GM23338 (cell line): ENCODE measurements at regions not wholly inside any gene's neighbourhood (a gene's known extent, or its start where the extent isn't known, plus 50 kb on each side); places are given as distances from the start of the nearest gene placed in this dataset.

Experiments used
- ATAC-seq: fragments of 200-7000 bp; cut with Tn5 transposase; 3 replicates; pipeline ENCODE4 v1.9.1; 2020
- DNase-seq: peaks from one replicate; pipeline ENCODE4 v3.0.0-alpha.2; 2015; ENCODE audit warnings: low spot score
- H2AFZ ChIP-seq: fragments of 200-600 bp; sonication (generic); 2 replicates; pipeline ENCODE4 v1.8.0; 2016; ENCODE audit warnings: antibody characterized with exemption, mild to moderate bottlenecking, moderate library complexity
- H3F3A ChIP-seq: fragments of 200-600 bp; sonication (generic); replicated peaks from 2 replicates; pipeline ENCODE4 v1.8.0; 2017; ENCODE audit warnings: antibody characterized with exemption, mixed run types, low read depth
- H3K27ac ChIP-seq: fragments of 200-600 bp; sonication (generic); 2 replicates; pipeline ENCODE4 v1.6.1; 2016; ENCODE audit warnings: low read depth
- H3K27me3 ChIP-seq: fragments of 200-600 bp; sonication (generic); 2 replicates; pipeline ENCODE4 v1.8.0; 2016; ENCODE audit warnings: mild to moderate bottlenecking, mixed run types, moderate library complexity; ENCODE audit not compliant: insufficient read depth
- H3K36me3 ChIP-seq: fragments of 200-600 bp; sonication (generic); 2 replicates; pipeline ENCODE4 v1.8.0; 2016; ENCODE audit warnings: mild to moderate bottlenecking; ENCODE audit not compliant: insufficient read depth
- H3K4me1 ChIP-seq: fragments of 200-600 bp; sonication (generic); 2 replicates; pipeline ENCODE4 v1.8.0; 2016; ENCODE audit warnings: mild to moderate bottlenecking, moderate library complexity; ENCODE audit not compliant: insufficient read depth
- H3K4me2 ChIP-seq: fragments of 200-600 bp; sonication (generic); 2 replicates; pipeline ENCODE4 v1.7.1; 2017; ENCODE audit warnings: mixed run types
- H3K4me3 ChIP-seq: fragments of 200-600 bp; sonication (generic); 2 replicates; pipeline ENCODE4 v1.6.1; 2016; ENCODE audit warnings: mixed run types
- H3K79me2 ChIP-seq: fragments of 200-600 bp; sonication (generic); replicated peaks from 2 replicates; pipeline ENCODE4 v1.8.0; 2017; ENCODE audit warnings: mild to moderate bottlenecking; ENCODE audit not compliant: insufficient read depth
- H3K9me2 ChIP-seq: fragments of 200-600 bp; sonication (generic); 2 replicates; pipeline ENCODE4 v1.8.0; 2017; ENCODE audit not compliant: insufficient read depth
- H4K20me1 ChIP-seq: fragments of 200-600 bp; sonication (generic); replicated peaks from 2 replicates; pipeline ENCODE4 v1.8.0; 2017; ENCODE audit warnings: mild to moderate bottlenecking; ENCODE audit not compliant: insufficient read depth
- H3K27ac Mint-ChIP-seq: 2 replicates; pipeline ENCODE4 v1.8.0; 2020; ENCODE audit warnings: inconsistent platforms, mild to moderate bottlenecking, moderate library complexity, mixed read lengths
- H3K27me3 Mint-ChIP-seq: 3 replicates; pipeline ENCODE4 v1.8.0; 2022; ENCODE audit warnings: low read depth, mild to moderate bottlenecking, moderate library complexity, mixed read lengths, inconsistent platforms; ENCODE audit not compliant: insufficient read depth, poor library complexity
- H3K36me3 Mint-ChIP-seq: 3 replicates; pipeline ENCODE4 v1.8.0; 2021; ENCODE audit warnings: low read depth, mild to moderate bottlenecking, inconsistent platforms, moderate library complexity, mixed read lengths
- H3K4me1 Mint-ChIP-seq: 3 replicates; pipeline ENCODE4 v1.8.0; 2020; ENCODE audit warnings: mild to moderate bottlenecking, inconsistent platforms, mixed read lengths
- H3K4me3 Mint-ChIP-seq: 3 replicates; pipeline ENCODE4 v1.8.0; 2021; ENCODE audit warnings: moderate library complexity, mild to moderate bottlenecking, inconsistent platforms, mixed read lengths
- H3K9me3 Mint-ChIP-seq: 3 replicates; pipeline ENCODE4 v1.8.0; 2020; ENCODE audit warnings: moderate library complexity, mild to moderate bottlenecking, inconsistent platforms, mixed read lengths
- CREB1 ChIP-seq: fragments of 250-450 bp; sonication (Bioruptor Pico); IDR thresholded peaks from 2 replicates; pipeline ENCODE4 v1.5.0; 2020; ENCODE audit warnings: low read depth, mild to moderate bottlenecking, moderate library complexity
- CTCF ChIP-seq, 2 experiments: fragments of 200-600 bp in 1 of 2; sonication (generic) in 1 of 2; conservative IDR thresholded peaks; 2 replicates each; pipeline versions ENCODE4 v1.5.1 to v1.6.1; 2016 to 2017; ENCODE audit warnings: antibody characterized with exemption in 2 of 2, low read depth in 2 of 2, mild to moderate bottlenecking in 2 of 2, moderate library complexity in 1 of 2
- ETS1 ChIP-seq: IDR thresholded peaks from 2 replicates; pipeline ENCODE4 v1.6.1; 2016; ENCODE audit warnings: antibody characterized with exemption
- JUNB ChIP-seq: IDR thresholded peaks from one replicate; pipeline ENCODE4 v1.6.1; 2016; ENCODE audit warnings: antibody characterized with exemption; ENCODE audit not compliant: unreplicated experiment
- POLR2AphosphoS5 ChIP-seq: IDR thresholded peaks from 2 replicates; pipeline ENCODE4 v1.6.1; 2016; ENCODE audit warnings: antibody characterized with exemption, low read depth
- STAT1 ChIP-seq: IDR thresholded peaks from one replicate; pipeline ENCODE4 v1.6.1; 2016; ENCODE audit warnings: antibody characterized with exemption; ENCODE audit not compliant: unreplicated experiment
- ZNF114 ChIP-seq: fragments of 250-450 bp; sonication (Bioruptor Pico); IDR thresholded peaks from 2 replicates; pipeline ENCODE4 v1.5.0; 2020; ENCODE audit warnings: mild to moderate bottlenecking, moderate library complexity
- ZNF331 ChIP-seq: fragments of 250-450 bp; sonication (Bioruptor Pico); IDR thresholded peaks from 2 replicates; pipeline ENCODE4 v1.5.0; 2020; ENCODE audit warnings: low read depth, mild to moderate bottlenecking, moderate library complexity
- ZNF462 ChIP-seq: fragments of 250-450 bp; sonication (Bioruptor Pico); IDR thresholded peaks from 2 replicates; pipeline ENCODE4 v1.5.0; 2020; ENCODE audit warnings: mild to moderate bottlenecking, moderate library complexity

GRCh38 chr20:53751620-53752318, 158.1 kb upstream of the ZNF217 start:
- no peak for ATAC-seq
- Histone ChIP-seq H3K27ac (peak overlapping the region; percentile 93), H3K27me3 (no peaks in the 10 kb centered on the region), H3K4me2 (peak overlapping the region; percentile 56), H3K4me1 (peaks cover 48% of the 10 kb centered on the region), H4K20me1 (no peaks in the 10 kb centered on the region), H3K36me3 (no peaks in the 10 kb centered on the region), H3K4me3 (no peak overlapping the region), H2AFZ (peak overlapping the region; percentile 67), H3K79me2 (no peaks in the 10 kb centered on the region), H3K9me2 (no peaks in the 10 kb centered on the region), H3F3A (0 out of 2 replicates have a peak, but pooled peaks cover 4% of the 10 kb centered on the region)
- no peak overlapping the region for H3K4me3 Mint-ChIP-seq
- H3K9me3 Mint-ChIP-seq, result no peaks in the 10 kb centered on the region
- peaks cover 62% of the 10 kb centered on the region for H3K4me1 Mint-ChIP-seq
- no peak for DNase-seq
- H3K27me3 Mint-ChIP-seq, result peaks cover 4% of the 10 kb centered on the region
- TF ChIP-seq STAT1, result no peak
- TF ChIP-seq JUNB, result no peak
- TF ChIP-seq POLR2AphosphoS5, result no peak
- TF ChIP-seq ZNF114 (CRISPR knock-in tag), result no peak
- TF ChIP-seq CTCF (conservative IDR thresholded peaks at IDR 0.05; ENCODE audit: low read depth in 2 of 2), result no peak
- no peak for TF ChIP-seq CREB1
- no peak for TF ChIP-seq ZNF331
- no peaks in the 10 kb centered on the region for H3K36me3 Mint-ChIP-seq
- peak overlapping the region; percentile 94 for H3K27ac Mint-ChIP-seq

- Mint-ChIP-seq H3K9me3 (no peaks in the 10 kb centered on the region), H3K27ac (peak overlapping the region; percentile 83), H3K4me1 (peaks cover 57% of the 10 kb centered on the region), H3K36me3 (no peaks in the 10 kb centered on the region), H3K27me3 (peaks cover 4% of the 10 kb centered on the region), H3K4me3 (no peak overlapping the region)
- no peak overlapping the region for H3K4me3 ChIP-seq
- no peaks in the 10 kb centered on the region for H3K36me3 ChIP-seq
- peak overlapping the region; percentile 56; the same call in 1 of the 2 replicates for H3K4me2 ChIP-seq
- H3F3A ChIP-seq, result 0 out of 2 replicates have a peak, but pooled peaks cover 4% of the 10 kb centered on the region
- ATAC-seq (no peak), DNase-seq (no peak)
- H3K79me2 ChIP-seq, result no peaks in the 10 kb centered on the region
- no peaks in the 10 kb centered on the region for H4K20me1 ChIP-seq
- H2AFZ ChIP-seq, result peak overlapping the region; percentile 67
- H3K27ac ChIP-seq, result peak overlapping the region; percentile 92
- no peaks in the 10 kb centered on the region for H3K9me2 ChIP-seq
- H3K4me1 ChIP-seq, result peaks cover 44% of the 10 kb centered on the region
- no peaks in the 10 kb centered on the region for H3K27me3 ChIP-seq
- TF ChIP-seq ETS1, result no peak
- no peak for TF ChIP-seq ZNF462
- no peak for TF ChIP-seq CTCF (conservative IDR thresholded peaks at IDR 0.05; ENCODE audit: low read depth in 2 of 2)
These were observed 157.4 kb upstream of the ZNF217 start for GRCh38 chr20:53750827-53751619.
